Skeletal muscle satellite cell (primary cell): ENCODE measurements at regions not wholly inside any gene's neighbourhood (a gene's known extent, or its start where the extent isn't known, plus 50 kb on each side); places are given as distances from the start of the nearest gene placed in this dataset.
"Not testable (repeated sequence)": the region's sequence is repeated elsewhere in the genome, so short reads cannot be mapped to it uniquely, and the experiment has no call there.

Source experiments
- H3K27me3 ChIP-seq: 2 replicates; pipeline ENCODE4 v1.7.0; 2013; ENCODE audit warnings: low read length; ENCODE audit not compliant: control insufficient read depth, insufficient read depth
- H3K36me3 ChIP-seq: 2 replicates; pipeline ENCODE4 v1.7.0; 2013; ENCODE audit warnings: mild to moderate bottlenecking, control low read depth, low read length; ENCODE audit not compliant: insufficient read depth
- H3K4me1 ChIP-seq: 2 replicates; pipeline ENCODE4 v1.7.0; 2013; ENCODE audit warnings: low read length; ENCODE audit not compliant: control insufficient read depth, insufficient read depth
- H3K4me2 ChIP-seq: 2 replicates; pipeline ENCODE4 v1.7.0; 2013; ENCODE audit warnings: mild to moderate bottlenecking, low read length
- H3K4me3 ChIP-seq: 2 replicates; pipeline ENCODE4 v1.7.0; 2013; ENCODE audit warnings: low read length
- H3K9ac ChIP-seq: 2 replicates; pipeline ENCODE4 v1.7.0; 2013; ENCODE audit warnings: mild to moderate bottlenecking, low read depth, low read length, moderate library complexity
- H3K9me3 ChIP-seq: replicated peaks from 2 replicates; pipeline ENCODE4 v1.7.0; 2013; ENCODE audit warnings: mild to moderate bottlenecking, control low read depth, low read length

DNA sequence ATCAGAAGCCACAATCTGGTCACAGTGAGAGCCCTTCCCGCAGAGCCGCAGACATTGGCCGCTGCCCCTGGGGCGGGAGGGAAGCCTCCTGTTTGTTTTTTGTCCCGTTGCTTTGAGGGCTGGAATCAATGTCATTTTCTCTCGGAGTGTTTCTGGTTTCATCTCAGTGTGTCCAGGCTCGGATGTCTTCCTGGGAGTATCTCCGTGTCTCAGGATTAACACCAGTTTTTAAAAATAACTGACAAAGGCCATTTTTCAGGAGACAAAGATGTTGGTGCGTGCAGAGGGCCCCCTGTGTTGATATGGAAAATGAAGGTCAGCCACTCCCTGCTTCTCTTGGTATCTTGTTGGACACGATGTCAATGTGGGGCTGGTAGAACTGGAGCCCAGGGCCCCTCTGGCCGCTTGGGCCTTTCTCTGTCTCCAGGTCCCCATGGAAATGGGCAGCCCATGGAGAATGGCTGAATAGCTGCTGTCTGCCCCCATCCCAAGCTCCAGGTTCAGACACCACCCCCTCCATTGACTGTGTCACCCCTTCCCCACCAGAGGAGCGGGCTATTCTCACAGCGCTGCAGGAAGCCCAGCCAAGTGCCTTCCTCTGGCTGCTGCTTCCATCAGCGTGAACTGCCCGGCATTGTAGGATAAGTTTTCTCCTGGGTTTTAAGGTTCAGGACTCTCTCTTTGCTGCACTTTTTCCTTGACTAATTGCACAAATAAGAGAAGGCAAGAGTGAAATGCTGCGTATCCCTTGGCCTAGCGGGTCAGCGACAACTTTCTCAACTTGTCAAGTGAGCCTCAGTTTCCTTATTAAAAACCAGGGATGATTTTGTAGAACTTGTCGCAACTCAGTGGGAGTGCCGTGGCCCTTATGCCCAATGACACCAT is 72.2 kb upstream of the METTL9 start:
- Histone ChIP-seq H3K36me3 (no peaks in the 10 kb centered on the region), H3K9ac (no peak overlapping the region), H3K4me1 (no peaks in the 10 kb centered on the region), H3K27me3 (peaks cover 16% of the 10 kb centered on the region), H3K4me2 (no peak overlapping the region), H3K4me3 (no peak overlapping the region), H3K9me3 (no peaks in the 10 kb centered on the region)

DNA sequence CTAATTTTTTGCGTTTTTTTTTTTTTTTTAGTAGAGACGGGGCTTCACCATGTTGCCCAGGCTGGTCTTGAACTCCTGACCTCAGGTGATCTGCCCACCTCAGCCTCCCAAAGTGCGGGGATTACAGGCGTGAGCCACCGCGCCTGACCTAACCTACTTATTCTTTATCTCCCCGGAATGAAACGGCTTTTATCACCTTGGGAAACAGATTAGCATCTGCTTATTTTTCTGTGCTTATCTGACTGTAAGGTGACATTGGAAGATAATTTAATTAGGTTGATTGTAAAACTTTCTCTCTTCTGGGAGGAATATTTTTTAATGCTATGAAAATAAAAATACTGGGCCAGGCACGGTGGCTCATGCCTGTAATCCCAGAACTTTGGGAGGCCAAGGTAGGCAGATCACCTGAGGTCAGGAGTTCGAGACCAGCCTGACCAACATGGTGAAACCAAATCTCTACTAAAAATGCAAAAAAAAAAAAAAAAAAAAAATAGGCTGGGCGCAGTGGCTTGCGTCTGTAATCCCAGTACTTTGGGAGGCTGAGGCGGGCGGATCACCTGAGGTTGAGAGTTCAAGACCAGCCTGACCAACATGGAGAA is 70.2 kb upstream of the METTL9 start:
- H3K9ac ChIP-seq, H3K4me2 ChIP-seq, H3K9me3 ChIP-seq, H3K36me3 ChIP-seq, H3K4me1 ChIP-seq, H3K4me3 ChIP-seq: not testable (repeated sequence)
- peaks cover 16% of the 10 kb centered on the region for H3K27me3 ChIP-seq

DNA sequence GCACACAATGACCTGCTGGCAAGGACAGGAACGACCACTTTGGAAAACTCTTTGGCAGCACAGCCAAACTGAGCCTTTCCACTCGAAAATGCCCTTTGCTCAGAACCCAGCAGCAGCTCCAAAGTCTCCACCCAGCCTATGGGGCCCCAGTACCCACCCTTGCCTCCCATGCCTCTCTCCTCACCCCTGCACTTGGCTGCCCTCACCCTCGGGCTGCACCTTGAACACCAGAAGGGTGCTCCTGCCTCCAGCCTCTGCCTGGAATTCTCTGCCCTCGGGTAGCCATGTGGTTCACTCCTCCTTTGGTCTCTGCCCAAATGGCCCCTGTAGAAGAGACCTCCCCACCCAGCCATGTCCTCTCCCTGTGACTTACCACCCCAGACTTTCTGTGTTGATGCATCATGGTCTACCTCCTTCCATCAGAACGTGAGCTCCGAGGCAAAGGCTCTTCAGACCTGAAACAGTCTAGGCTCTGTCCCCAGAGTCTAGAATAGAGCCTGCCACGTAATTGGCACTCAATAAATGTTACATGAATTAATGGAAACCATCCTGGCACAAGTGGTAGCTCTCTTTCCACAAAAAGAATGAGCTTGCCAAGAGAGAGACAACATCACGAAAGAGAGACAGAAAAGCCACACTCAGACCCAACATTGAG is 68.5 kb upstream of the METTL9 start:
- H3K4me3 ChIP-seq, H3K9ac ChIP-seq, H3K4me1 ChIP-seq, H3K4me2 ChIP-seq, H3K36me3 ChIP-seq, H3K9me3 ChIP-seq: not testable (repeated sequence)
- peaks cover 16% of the 10 kb centered on the region for H3K27me3 ChIP-seq

DNA sequence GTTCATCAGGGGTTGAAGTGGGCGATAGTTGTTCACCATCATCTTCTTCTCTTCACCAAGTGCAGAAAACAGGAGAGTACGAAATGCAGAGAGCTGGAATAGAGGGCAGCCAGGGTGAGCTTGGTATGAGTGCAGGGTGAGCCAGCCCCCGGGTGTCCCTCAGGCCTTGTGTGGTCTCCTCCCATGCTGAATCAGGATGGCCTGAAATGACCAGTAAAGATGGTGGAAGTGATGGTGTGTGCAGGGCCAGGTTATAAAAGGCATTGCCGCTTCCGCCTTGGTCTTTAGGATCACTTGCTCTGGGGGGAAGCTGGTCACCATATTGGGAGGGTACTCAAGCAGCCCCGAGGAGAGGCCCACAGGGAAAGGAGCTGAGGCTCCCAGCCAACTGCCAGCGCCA is 66.4 kb upstream of the METTL9 start:
- H3K27me3 ChIP-seq, H3K4me1 ChIP-seq, H3K4me2 ChIP-seq, H3K4me3 ChIP-seq, H3K36me3 ChIP-seq, H3K9ac ChIP-seq, H3K9me3 ChIP-seq: not testable (repeated sequence)

DNA sequence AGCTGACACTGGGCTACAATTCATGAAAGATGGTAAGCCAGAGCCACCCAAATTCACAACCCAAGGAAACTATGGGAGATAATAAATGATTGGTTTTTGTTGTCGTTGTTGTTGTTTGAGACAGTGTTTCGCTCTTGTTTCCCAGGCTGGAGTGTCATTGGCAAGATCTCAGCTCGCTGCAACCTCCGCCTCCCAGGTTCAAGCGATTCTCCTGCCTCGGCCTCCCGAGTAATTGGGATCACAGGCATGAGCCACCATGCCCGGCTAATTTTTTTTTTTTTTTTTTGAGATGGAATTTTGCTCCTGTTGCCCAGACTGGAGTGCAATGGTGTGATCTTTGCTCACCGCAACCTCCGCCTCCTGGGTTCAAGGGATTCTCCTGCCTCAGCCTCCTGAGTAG is 65.9 kb upstream of the METTL9 start:
- not testable (repeated sequence) for H3K9me3 ChIP-seq, H3K4me1 ChIP-seq, H3K4me3 ChIP-seq, H3K4me2 ChIP-seq, H3K36me3 ChIP-seq, H3K27me3 ChIP-seq, H3K9ac ChIP-seq

DNA sequence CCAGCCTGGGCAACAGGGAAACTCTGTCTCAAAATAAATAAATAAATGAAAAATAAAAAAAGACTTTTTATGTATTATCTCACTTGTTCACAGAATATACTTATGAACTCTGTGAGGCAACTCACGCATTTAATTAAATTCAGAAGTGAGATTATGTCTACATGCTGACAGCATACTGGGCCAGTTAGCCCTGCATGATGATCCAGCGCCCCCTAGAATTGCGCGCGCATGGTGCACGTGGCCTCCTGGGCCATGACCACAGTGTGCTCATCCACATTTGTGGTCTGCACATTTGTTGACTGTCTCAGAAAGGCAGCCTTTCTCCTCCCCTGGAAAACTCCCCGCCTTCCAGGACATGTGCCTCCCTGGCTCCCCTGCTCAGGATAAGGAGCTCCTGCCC is 64.8 kb upstream of the METTL9 start:
- H3K4me2 ChIP-seq, H3K9me3 ChIP-seq, H3K4me3 ChIP-seq, H3K9ac ChIP-seq, H3K4me1 ChIP-seq, H3K36me3 ChIP-seq, H3K27me3 ChIP-seq: not testable (repeated sequence)

DNA sequence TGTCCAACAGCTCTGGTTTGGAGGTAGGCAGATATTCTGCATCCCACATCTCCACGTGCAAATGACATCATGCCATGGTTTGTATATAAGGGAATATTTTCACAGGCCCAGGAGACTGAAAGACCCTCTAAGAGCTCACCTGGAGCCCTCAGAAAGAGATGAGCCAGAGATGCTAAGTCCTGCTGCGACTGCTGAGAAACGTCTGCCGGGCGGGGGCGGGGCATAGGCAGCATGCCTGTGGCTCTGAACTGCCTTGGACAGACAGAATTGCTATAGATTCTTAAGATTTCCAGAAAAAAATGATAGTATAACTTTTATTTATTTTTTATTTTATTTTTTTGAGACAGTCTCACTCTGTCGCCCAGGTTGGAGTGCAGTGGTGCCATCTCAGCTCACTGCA is 64.2 kb upstream of the METTL9 start:
- H3K4me3 ChIP-seq, H3K27me3 ChIP-seq, H3K9ac ChIP-seq, H3K4me1 ChIP-seq, H3K9me3 ChIP-seq, H3K36me3 ChIP-seq, H3K4me2 ChIP-seq: not testable (repeated sequence)

DNA sequence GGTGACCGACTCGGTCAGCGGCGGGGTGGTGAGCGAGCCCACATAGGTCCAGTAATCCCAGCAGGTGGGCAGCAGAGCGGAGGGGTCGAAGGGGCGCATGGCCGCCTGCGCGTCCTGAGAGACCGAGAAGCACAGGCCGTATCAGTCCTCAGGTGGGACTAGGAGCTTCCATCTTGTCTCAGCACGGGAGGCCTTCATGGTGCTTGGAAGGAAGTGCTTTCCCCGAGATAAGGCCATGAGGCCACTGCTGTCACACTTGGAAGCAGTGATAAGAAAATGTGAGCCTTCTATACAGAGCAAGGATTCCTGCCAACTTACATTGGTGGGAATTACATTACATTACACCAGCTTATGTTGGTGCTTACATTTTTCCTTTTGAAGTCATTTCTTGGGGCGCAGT is 62.6 kb upstream of the METTL9 start:
- not testable (repeated sequence) for H3K9me3 ChIP-seq, H3K27me3 ChIP-seq, H3K36me3 ChIP-seq, H3K9ac ChIP-seq, H3K4me1 ChIP-seq, H3K4me2 ChIP-seq, H3K4me3 ChIP-seq

DNA sequence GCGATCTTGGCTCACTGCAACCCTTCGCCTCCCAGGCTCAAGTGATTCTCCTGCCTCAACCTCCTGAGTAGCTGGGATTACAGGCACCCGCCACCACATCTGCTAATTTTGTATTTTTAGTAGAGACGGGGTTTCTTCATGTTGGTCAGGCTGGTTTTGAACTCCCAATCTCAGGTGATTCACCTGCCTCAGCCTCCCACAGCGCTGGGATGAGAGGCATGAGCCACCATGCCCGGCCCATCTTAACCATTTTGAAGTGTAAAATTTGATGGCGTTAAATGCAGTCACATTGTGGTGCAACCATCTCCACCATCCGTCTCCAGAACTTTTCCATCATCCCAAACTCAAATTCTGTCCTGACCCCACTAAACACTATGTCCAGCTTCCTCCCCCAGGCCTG is 61.8 kb upstream of the METTL9 start:
- not testable (repeated sequence) for H3K36me3 ChIP-seq, H3K27me3 ChIP-seq, H3K4me2 ChIP-seq, H3K9ac ChIP-seq, H3K4me3 ChIP-seq, H3K4me1 ChIP-seq, H3K9me3 ChIP-seq

DNA sequence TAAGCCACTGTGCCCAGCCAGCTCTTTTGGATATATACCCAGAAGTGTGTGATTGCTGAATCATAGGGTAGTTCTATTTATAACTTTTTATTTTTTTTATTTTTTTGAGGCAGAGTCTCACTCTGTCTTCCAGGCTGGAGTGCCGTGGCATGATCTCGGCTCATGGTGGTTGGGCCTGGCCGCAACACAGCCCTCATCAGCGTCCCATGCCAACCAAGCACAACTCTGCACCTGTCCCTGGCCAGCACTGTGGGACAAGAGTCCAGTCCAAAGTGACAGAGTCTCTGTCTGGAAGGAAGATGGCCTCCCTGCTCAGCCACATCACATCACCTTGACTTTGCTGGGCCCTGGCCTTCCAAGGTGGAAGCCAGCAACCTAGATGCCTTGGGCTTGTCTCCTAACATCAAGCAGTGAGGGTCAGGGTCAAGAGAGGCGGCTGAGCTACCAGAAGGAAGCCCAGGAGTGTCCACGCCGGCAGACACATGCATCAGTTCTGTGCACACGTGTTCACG is 60.2 kb upstream of the METTL9 start:
- H3K9ac ChIP-seq, H3K9me3 ChIP-seq, H3K4me2 ChIP-seq, H3K27me3 ChIP-seq, H3K36me3 ChIP-seq, H3K4me3 ChIP-seq: not testable (repeated sequence)
- peaks cover 14% of the 10 kb centered on the region for H3K4me1 ChIP-seq

DNA sequence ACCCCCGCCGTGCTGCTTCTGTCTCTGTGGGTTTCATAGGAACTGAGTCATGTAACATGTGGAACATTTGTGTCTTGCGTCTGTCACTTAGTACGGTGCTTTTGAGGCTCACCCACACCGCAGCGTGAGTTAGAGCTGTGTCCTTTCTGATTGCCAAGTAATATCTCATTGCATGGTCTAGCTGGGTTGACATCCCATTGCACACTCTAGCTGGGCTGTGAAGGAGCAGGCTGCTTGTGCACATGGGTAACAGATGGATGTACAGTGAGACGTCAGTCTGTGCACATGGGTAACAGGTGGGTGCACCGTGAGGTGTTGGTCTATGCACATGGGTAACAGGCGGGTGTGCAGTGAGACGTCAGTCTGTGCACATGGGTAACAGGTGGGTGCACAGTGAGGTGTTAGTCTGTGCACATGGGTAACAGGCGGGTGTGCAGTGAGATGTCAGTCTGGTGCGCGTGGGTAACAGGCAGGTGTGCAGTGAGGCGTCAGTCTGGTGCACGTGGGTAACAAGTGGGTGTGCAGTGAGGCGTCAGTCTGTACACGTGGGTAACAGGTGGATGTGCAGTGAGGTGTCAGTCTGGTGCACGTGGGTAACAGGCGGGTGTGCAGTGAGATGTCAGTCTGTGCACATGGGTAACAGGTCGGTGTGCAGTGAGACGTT is 58.5 kb upstream of the METTL9 start:
- H3K4me1 ChIP-seq, result peaks cover 14% of the 10 kb centered on the region
- not testable (repeated sequence) for H3K4me3 ChIP-seq, H3K36me3 ChIP-seq, H3K9me3 ChIP-seq, H3K27me3 ChIP-seq, H3K9ac ChIP-seq, H3K4me2 ChIP-seq
